ENCODE measurements at regions not wholly inside any gene's neighbourhood (a gene's known extent, or its start where the extent isn't known, plus 50 kb on each side); places are given as distances from the start of the nearest gene placed in this dataset.

DNA sequence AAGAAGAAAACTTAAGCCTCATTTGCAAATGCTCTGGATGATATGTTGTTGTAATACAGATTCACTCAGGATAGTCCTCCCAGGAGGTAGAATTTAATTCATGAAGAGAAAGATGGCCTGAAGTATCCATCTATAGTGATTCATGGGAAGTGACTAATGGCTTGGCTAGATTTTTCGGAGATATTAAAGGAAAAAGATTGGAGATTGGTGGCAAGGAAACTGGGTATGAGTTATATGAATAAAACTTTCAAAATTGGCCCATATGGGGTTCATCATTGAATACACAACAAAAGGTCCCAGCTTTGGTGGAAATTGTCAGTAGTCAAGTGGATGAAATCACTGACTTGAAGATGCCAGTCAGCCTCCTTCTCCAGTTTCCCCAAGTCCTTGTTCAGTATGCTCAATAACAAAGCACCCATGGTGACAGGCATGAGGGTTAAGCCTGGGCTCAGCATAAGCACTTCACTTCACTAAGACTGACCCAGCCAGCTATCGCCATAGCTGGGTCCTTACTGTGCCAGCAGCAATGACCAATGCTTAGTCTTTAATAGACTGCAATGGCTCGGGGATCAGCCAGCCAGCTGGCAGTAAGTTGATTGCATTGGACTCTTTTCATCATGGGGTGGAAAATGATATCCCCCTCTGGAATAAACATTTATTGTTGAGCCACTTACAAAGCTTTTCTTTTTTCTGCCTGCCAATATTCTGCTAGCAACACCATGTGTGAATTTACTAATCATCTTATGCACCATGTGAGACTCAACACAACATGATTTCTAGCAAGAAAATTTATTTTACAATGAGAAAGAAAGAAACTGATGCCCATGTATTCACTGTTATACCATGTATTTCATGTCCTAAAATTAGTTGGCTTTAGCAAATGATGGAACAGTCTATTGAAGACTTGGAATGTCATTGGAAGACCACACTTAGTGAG is 176.6 kb upstream of the TACR1 start:
- TF ChIP-seq, protein P1, sequence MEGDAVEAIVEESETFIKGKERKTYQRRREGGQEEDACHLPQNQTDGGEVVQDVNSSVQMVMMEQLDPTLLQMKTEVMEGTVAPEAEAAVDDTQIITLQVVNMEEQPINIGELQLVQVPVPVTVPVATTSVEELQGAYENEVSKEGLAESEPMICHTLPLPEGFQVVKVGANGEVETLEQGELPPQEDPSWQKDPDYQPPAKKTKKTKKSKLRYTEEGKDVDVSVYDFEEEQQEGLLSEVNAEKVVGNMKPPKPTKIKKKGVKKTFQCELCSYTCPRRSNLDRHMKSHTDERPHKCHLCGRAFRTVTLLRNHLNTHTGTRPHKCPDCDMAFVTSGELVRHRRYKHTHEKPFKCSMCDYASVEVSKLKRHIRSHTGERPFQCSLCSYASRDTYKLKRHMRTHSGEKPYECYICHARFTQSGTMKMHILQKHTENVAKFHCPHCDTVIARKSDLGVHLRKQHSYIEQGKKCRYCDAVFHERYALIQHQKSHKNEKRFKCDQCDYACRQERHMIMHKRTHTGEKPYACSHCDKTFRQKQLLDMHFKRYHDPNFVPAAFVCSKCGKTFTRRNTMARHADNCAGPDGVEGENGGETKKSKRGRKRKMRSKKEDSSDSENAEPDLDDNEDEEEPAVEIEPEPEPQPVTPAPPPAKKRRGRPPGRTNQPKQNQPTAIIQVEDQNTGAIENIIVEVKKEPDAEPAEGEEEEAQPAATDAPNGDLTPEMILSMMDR (IDR thresholded peaks at IDR 0.05 in 8 of 11, conservative IDR thresholded peaks at IDR 0.05 in 3 of 11), result no peak
- no peak for TF ChIP-seq POLR2AphosphoS5 (IDR thresholded peaks at IDR 0.05)
- no peak for TF ChIP-seq POLR2A (IDR thresholded peaks at IDR 0.05)

Measured in spleen (tissue), 7 donors.